Prostate gland (tissue), 2 donors: ENCODE measurements at regions not wholly inside any gene's neighbourhood (a gene's known extent, or its start where the extent isn't known, plus 50 kb on each side); places are given as distances from the start of the nearest gene placed in this dataset.
"Not testable (repeated sequence)": the region's sequence is repeated elsewhere in the genome, so short reads cannot be mapped to it uniquely, and the experiment has no call there.

Source experiments
- DNase-seq: peaks from one replicate; pipeline ENCODE4 v3.0.0-alpha.2; 2019; ENCODE audit warnings: low spot score
- H3K27ac ChIP-seq, 2 donors: fragments of 200-600 bp; sonication (generic); 2 replicates each; pipeline ENCODE4 v1.5.1; 2017 to 2019
- H3K27me3 ChIP-seq: fragments of 200-600 bp; sonication (generic); replicated peaks from 2 replicates; pipeline ENCODE4 v1.5.1; 2019; ENCODE audit not compliant: insufficient read depth
- H3K36me3 ChIP-seq, 2 donors: fragments of 200-600 bp; sonication (generic); 1 replicate in 1 of 2; 2 replicates in 1 of 2; pipeline versions ENCODE4 v1.5.1 to v1.8.1; 2017 to 2019
- H3K4me1 ChIP-seq: fragments of 200-600 bp; sonication (generic); replicated peaks from 2 replicates; pipeline ENCODE4 v1.5.1; 2019
- H3K4me3 ChIP-seq, 2 donors: fragments of 200-600 bp; sonication (generic); 2 replicates each; pipeline ENCODE4 v1.5.1; 2017 to 2019
- H3K9me3 ChIP-seq: fragments of 200-600 bp; sonication (generic); 2 replicates; pipeline ENCODE4 v1.5.1; 2017
- POLR2A ChIP-seq: fragments of 450-650 bp; IDR thresholded peaks from one replicate; pipeline ENCODE4 v1.6.1; 2016; ENCODE audit warnings: antibody characterized with exemption, mild to moderate bottlenecking
- POLR2AphosphoS5 ChIP-seq: sonication (generic); formaldehyde crosslinking; IDR thresholded peaks from one replicate; pipeline ENCODE4 v1.6.1; 2017; ENCODE audit warnings: antibody characterized with exemption
- WGBS: methylation state at CpG from one replicate; pipeline ENCODE4 v1.1.5; 2018; 5-methylcytosine and 5-hydroxymethylcytosine counted together
- intact Hi-C: fragments of 100-400 bp; cut with DNase I; formaldehyde crosslinking; loops from one replicate; pipeline ENCODE4 v1.14.2; 2022
- TF ChIP-seq, protein P1 (sequence below), 4 experiments: fragments of 200-600 bp in 2 of 4; fragments of 450-650 bp in 2 of 4; sonication (generic) in 2 of 4; IDR thresholded peaks; 1 replicate in 3 of 4; 2 replicates in 1 of 4; pipeline ENCODE4 v1.5.1; 2016 to 2019; ENCODE audit warnings: antibody characterized with exemption in 4 of 4, mild to moderate bottlenecking in 2 of 4, moderate library complexity in 2 of 4

GRCh38 chr20:40896814-40897700 lies 131.6 kb upstream of the TOP1 start:
- Histone ChIP-seq H3K9me3 (no peaks in the 10 kb centered on the region), H3K27me3 (no peaks in the 10 kb centered on the region), H3K27ac (no peak overlapping the region), H3K4me3 (no peak overlapping the region), H3K4me1 (no peaks in the 10 kb centered on the region), H3K36me3 (no peaks in the 10 kb centered on the region)
- no peak for DNase-seq
- 86% methylated on average over 10 of the region's 10 CpGs for WGBS
- intact Hi-C loops = no loop called here
- TF ChIP-seq, protein P1, sequence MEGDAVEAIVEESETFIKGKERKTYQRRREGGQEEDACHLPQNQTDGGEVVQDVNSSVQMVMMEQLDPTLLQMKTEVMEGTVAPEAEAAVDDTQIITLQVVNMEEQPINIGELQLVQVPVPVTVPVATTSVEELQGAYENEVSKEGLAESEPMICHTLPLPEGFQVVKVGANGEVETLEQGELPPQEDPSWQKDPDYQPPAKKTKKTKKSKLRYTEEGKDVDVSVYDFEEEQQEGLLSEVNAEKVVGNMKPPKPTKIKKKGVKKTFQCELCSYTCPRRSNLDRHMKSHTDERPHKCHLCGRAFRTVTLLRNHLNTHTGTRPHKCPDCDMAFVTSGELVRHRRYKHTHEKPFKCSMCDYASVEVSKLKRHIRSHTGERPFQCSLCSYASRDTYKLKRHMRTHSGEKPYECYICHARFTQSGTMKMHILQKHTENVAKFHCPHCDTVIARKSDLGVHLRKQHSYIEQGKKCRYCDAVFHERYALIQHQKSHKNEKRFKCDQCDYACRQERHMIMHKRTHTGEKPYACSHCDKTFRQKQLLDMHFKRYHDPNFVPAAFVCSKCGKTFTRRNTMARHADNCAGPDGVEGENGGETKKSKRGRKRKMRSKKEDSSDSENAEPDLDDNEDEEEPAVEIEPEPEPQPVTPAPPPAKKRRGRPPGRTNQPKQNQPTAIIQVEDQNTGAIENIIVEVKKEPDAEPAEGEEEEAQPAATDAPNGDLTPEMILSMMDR (IDR thresholded peaks at IDR 0.05) = no peak
- TF ChIP-seq POLR2A (no peak), POLR2AphosphoS5 (no peak)

- H3K4me1 ChIP-seq = no peaks in the 10 kb centered on the region
- H3K4me3 ChIP-seq = no peak overlapping the region
- H3K9me3 ChIP-seq = no peaks in the 10 kb centered on the region
- H3K27ac ChIP-seq = no peak overlapping the region
- intact Hi-C loops = no loop called here
- H3K36me3 ChIP-seq = no peaks in the 10 kb centered on the region
- 50% methylated on average over 2 of the region's 2 CpGs for WGBS
- no peak for DNase-seq
- no peaks in the 10 kb centered on the region for H3K27me3 ChIP-seq
- TF ChIP-seq, protein P1 (IDR thresholded peaks at IDR 0.05) = no peak
- TF ChIP-seq POLR2AphosphoS5 = no peak
- no peak for TF ChIP-seq POLR2A
Measured at GRCh38 chr20:40899344-40899743, 129.3 kb upstream of the TOP1 start.

- H3K27me3 ChIP-seq = no peaks in the 10 kb centered on the region
- WGBS = 93% methylated on average over 2 of the region's 2 CpGs
- no peak overlapping the region for H3K27ac ChIP-seq
- H3K36me3 ChIP-seq = no peaks in the 10 kb centered on the region
- intact Hi-C loops = no loop called here
- H3K4me3 ChIP-seq = no peak overlapping the region
- TF ChIP-seq POLR2A = no peak
- TF ChIP-seq, protein P1 (IDR thresholded peaks at IDR 0.05) = no peak
- TF ChIP-seq POLR2AphosphoS5 = no peak
- no peaks in the 10 kb centered on the region for H3K9me3 ChIP-seq
- DNase-seq = no peak
- no peaks in the 10 kb centered on the region for H3K4me1 ChIP-seq
Measured at GRCh38 chr20:40900666-40901215, 127.9 kb upstream of the TOP1 start.

DNA sequence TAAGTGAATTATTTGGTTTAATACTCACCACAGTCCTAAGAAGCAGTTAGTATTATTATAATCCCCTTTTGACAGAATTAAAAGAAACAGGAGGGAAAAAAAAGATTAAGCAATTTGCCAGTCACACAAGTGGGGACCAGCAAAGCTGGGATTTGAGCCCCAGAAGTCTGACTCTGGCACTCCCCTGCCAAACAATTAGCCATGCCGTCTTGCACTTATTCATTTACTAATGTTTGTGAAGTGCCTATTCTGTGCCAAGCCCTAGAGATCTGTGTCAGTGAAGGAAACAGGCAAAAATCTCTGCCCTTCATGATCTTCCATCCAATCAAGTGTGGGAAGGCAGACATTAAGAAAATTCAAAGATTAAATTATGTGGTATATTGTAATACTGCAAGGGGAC lies 126.0 kb upstream of the TOP1 start:
- WGBS = 30% methylated on average over 1 of the region's 1 CpG
- Histone ChIP-seq H3K27me3 (no peaks in the 10 kb centered on the region), H3K36me3 (no peaks in the 10 kb centered on the region), H3K27ac (no peak overlapping the region), H3K4me3 (no peak overlapping the region), H3K4me1 (no peaks in the 10 kb centered on the region), H3K9me3 (no peaks in the 10 kb centered on the region)
- TF ChIP-seq, protein P1 (IDR thresholded peaks at IDR 0.05) = no peak
- TF ChIP-seq POLR2AphosphoS5 (no peak), POLR2A (no peak)
- intact Hi-C loops = no loop called here
- DNase-seq = no peak

DNA sequence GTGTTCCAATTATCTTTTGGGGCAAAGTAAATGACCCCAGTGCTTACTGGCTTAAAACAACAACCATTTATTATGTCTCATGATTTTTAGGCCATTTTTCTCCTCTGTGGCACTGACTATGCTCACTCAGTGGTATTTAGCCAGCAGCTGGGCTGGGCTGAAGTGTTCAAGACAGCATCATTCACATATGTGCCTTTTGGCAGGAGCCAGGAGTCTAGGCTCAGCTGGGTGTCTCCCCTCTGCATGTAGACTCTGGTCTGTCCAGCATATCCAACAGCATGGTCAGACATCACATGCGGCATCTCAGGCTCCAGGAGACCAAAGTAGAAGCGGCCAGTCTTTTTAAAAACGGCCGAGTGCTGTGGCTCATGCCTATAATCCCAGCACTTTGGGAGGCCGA lies 120.3 kb upstream of the TOP1 start:
- Histone ChIP-seq H3K27me3 (no peaks in the 10 kb centered on the region), H3K27ac (no peak overlapping the region), H3K4me1 (no peaks in the 10 kb centered on the region), H3K4me3 (no peak overlapping the region), H3K9me3 (no peaks in the 10 kb centered on the region), H3K36me3 (no peaks in the 10 kb centered on the region)
- intact Hi-C loops = no loop called here
- TF ChIP-seq POLR2A (no peak), POLR2AphosphoS5 (no peak)
- TF ChIP-seq, protein P1 (IDR thresholded peaks at IDR 0.05) = no peak
- no peak for DNase-seq
- 90% methylated on average over 5 of the region's 5 CpGs for WGBS

DNA sequence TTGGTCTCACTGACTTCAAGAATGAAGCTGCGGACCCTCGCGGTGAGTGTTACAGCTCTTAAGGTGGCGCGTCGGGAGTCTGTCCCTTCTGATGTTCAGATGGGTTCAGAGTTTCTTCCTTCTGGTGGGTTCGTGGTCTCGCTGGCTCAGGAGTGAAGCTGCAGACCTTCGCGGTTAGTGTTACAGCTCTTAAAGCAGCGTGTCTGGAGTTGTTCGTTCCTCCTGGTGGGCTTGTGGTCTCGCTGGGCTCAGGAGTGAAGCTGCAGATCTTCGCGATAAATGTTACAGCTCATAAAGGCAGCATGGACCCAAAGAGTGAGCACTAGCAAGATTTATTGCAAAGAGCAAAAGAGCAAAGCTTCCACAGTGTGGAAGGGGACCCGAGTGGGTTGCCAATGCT lies 119.1 kb upstream of the TOP1 start:
- H3K4me1 ChIP-seq, H3K4me3 ChIP-seq, H3K9me3 ChIP-seq, H3K27ac ChIP-seq, intact Hi-C loops, DNase-seq, H3K27me3 ChIP-seq, H3K36me3 ChIP-seq: not testable (repeated sequence)
- WGBS = 91% methylated on average over 16 of the region's 16 CpGs

DNA sequence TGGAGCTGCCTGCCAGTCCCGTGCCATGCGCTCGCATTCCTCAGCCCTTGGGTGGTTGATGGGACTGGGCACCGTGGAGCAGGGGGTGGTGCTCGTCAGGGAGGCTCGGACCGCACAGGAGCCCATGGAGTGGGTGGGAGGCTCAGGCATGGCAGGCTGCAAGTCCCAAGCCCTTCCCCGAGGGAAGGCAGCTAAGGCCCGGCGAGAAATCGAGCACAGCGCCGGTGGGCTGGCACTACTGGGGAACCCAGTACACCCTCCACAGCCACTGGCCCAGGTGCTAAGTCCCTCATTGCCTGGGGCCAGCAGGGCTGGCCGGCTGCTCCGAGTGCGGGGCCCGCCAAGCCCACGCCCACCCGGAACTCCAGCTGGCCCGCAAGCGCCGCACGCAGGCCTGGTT lies 118.2 kb upstream of the TOP1 start:
- H3K9me3 ChIP-seq, H3K4me1 ChIP-seq, DNase-seq, H3K36me3 ChIP-seq, H3K4me3 ChIP-seq, H3K27me3 ChIP-seq, H3K27ac ChIP-seq, intact Hi-C loops: not testable (repeated sequence)
- WGBS = 95% methylated on average over 19 of the region's 23 CpGs
